GM03348 (cell line): ENCODE measurements at regions not wholly inside any gene's neighbourhood (a gene's known extent, or its start where the extent isn't known, plus 50 kb on each side); places are given as distances from the start of the nearest gene placed in this dataset.

ENCODE experiments used
- DNase-seq: peaks from one replicate; pipeline ENCODE4 v3.0.0; 2012; ENCODE audit warnings: low spot score

DNA sequence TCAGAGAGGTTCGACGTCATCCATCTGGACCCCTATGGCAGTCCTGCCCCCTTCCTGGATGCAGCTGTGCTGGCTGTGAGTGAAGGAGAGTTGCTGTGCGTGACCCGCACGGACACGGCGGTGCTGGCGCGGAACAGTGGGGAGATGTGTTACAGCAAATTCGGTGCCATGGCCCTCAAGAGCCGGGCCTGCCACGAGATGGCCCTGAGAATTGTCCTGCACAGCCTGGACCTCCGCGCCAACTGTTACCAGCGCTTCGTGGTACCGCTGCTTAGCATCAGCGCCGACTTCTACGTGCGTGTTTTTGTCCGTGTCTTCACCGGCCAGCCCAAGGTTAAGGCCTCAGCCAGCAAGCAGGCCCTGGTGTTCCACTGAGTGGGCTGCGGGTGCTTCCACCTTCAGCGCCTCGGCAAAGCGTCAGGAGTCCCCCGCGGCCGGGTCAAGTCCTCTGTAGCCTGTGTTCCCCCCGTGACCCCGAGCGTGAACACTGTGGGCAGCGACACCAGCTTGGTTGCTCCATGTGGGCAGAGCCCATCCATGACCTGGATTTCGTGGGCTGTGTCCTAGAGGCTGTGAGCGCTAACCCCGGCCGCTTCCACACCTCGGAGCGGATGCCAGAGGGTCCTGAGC is 186.7 kb upstream of the SLITRK2 start:
- no peak for DNase-seq

DNA sequence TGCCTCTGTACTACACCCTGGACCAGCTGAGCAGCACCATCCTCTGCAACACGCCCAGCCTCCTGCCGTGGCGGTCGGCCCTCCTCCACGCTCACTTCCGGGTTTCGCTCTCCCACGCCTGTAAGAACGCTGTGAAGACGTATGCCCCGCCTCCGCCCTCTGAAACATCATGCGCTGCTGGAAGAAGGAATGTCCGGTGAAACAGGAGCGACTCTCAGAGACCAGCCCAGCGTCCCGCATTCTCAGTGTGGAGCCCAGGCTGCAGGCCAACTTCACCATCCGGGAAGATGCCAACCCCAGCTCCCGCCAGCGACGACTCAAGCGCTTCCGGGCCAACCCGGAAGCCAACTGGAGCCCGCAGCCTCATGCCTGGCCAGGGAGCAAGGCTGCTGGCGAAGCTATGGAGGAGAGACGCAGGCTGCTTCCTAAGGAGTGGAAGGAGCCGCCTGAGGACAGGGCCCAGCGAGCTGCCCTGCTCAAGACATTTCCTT is 186.1 kb upstream of the SLITRK2 start:
- DNase-seq: no peak

GRCh38 chrX:145654486-145654885 is 163.1 kb upstream of the SLITRK2 start:
- DNase-seq: no peak

- DNase-seq: no peak
Observed at GRCh38 chrX:145673841-145674240, 143.8 kb upstream of the SLITRK2 start.

DNA sequence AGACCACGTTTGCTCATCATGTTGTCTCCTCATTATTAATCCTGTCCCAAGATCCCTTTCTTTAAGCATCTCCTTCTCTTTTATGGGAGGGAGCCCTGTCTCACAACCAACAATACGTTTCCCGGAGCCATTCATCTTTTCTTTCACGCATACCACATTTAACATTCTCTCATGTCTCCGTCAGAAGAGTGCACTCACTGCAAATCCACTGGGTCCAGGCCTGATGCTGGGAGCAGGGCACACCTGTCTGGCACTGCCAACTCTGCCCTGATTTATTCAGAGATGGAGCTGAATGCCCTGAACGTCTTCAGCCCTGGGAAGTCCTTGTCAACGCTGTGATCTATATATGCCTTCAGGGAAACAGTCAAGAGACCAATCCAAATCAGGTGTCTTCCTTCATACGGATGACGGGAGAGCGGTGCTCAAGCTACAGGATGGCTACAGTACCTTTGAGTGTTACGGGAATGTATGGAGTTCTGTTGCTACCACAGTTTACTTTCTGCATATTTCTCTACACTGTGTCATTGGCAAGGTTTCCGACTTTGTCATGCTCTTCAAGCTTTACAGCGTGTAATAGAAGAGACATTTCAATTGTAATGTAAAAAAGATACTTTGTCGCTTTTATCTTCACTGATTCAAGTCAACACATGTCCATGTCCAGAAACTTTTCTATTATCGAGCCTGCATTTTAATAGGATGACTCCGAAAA is 140.4 kb upstream of the SLITRK2 start:
- no peak for DNase-seq

DNA sequence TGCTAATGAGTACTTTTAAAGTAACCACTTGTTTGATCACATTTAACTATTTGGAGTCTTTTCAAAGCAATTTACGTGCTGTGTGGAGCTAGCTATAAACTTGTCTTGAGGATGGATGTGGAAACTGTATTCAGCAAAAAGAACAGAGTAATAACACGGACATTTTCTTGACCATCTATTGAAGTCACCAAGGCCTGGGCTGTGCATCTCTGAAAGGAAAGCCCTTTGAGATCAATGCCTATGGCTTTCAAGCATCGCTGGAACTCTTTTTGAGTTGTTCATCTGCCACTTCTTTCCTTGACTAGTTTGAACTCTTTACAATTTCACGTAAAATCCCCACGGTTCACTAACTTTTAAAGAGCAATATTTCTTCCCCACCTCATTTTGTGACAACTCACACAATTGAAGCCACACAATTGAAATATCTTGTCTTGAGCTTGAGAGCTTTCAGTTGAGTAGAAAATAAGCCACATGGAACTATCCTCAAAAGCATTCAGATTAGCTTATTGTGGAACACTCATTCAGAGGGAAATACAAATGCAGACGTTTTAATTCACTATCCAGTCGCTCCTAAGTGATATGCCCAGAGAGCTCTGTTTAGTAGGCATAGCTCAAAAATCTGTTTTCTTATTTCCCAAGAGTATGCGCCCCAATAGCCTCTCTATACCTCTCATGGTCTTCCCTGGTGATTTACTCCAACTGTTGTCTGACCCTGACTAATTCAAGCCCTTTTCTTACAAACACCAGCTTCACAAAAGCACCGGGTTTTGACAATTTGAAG is 134.9 kb upstream of the SLITRK2 start:
- DNase-seq: no peak

DNA sequence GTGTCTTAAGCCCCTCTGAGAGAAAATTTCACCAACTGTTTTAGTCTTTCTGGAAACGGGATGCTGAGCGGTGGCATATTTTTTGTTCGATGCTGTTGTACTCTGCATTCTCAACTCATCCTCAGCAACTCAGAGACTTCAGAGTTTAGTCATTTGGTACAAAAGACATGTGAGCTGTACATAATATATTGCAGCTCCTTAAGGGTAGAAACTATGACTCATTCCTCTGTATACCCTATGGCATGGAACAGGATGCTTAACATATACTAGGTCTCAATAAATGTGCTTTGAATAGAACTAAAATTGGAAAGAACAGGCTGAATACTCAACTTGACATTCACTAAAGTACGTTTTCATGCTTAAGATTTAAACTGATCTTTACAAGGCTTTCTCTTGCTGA is 130.5 kb upstream of the SLITRK2 start:
- no peak for DNase-seq

- DNase-seq: no peak
Observed at GRCh38 chrX:145687707-145688106, 129.9 kb upstream of the SLITRK2 start.

DNA sequence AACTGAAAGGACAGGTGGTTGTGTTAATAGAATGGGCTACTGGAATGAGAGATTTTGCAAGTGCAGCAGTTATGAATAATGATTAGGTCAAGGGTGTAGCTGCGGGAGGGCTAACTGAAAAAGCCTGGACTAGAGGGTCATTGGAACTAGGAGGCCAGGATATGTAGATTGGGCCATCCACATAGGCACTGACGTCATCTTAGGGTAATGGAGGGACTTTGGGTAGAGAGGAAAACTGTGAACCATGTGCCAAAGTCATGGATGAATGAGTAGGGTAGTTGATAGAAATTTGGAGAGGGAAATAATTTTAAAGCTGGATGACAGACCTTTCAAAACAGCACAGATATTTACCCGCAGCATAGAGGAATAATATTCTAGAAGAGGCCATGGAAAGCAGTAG is 123.6 kb upstream of the SLITRK2 start:
- no peak for DNase-seq

DNA sequence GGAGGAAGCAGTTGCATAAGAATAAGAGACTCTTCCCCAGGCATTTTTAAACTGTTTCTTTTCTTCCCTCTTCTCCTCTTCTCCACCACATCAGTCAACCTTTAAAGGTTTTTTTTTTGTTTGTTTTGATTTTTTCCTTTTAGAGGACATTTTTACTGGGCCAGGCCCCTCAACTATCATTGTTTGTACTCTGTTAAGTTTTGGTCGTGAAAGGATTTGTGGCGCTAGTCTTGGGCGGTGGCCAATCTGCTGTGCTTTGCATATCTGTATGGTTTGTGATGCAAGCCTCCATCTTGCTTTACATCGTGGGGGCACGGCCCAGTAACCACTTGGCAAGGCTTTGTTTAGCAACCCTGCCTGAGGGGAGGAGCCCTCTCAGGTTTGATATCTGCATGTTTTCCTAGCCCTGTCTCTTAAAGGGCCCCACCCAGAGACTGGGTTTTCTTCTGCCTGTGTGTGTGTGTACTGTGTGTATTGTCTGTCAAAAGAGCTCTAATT is 101.9 kb upstream of the SLITRK2 start:
- DNase-seq: no peak

DNA sequence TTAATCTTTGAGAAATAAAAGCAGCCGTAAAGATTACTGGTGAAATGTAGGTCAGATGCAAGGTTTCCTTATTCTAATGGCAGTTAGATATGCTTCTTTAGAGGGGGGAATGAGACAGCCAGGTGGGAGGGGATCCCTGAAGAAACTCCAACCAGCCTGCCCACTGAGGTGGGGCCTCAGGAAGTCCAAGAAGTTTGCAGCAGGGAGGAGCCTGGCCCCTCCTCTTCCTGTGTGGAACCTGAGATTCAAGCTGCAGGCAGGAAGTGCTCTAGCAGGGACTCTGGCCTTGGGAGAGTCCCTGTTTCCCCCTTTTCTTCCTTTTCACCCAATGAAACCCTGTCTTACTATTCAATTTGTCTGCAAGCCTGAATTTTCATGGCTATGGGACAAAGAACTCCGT is 101.4 kb upstream of the SLITRK2 start:
- no peak for DNase-seq

GRCh38 chrX:145727476-145727875 is 90.2 kb upstream of the SLITRK2 start:
- DNase-seq: no peak

GRCh38 chrX:145729635-145730034 is 88.0 kb upstream of the SLITRK2 start:
- no peak for DNase-seq

DNA sequence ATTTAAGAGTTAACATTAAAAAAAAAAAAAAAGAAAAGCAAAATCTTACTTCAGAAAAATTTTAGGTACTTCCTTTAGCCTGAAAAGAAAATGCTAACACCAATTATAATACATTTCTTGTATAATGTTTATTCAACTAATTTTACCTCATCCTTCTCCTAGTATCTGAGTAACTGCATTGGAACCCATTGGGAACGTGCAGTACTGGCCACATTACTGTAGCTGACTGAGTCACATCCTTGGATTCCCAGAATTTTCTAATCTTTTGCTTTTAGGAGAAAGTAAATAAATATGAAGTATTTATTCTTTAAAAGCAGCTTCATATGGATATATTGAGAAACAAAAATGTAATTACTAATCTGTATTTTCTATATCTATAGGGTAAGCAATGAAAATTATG is 82.6 kb upstream of the SLITRK2 start:
- DNase-seq: no peak

- DNase-seq: no peak
Observed at GRCh38 chrX:145751943-145752342, 65.7 kb upstream of the SLITRK2 start.
